SK-N-SH treated with all-trans-retinoic acid at 6 μM for 48 hours (cell line): ENCODE measurements at regions not wholly inside any gene's neighbourhood (a gene's known extent, or its start where the extent isn't known, plus 50 kb on each side); places are given as distances from the start of the nearest gene placed in this dataset.

Experiments
- ATAC-seq: fragments of 200-7000 bp; cut with Tn5 transposase; 3 replicates; pipeline ENCODE4 v1.9.1; 2020; ENCODE audit warnings: mild to moderate bottlenecking, moderate library complexity
- BACH2 ChIP-seq: fragments of 250-450 bp; sonication (Bioruptor Pico); IDR thresholded peaks from 2 replicates; pipeline ENCODE4 v1.9.0; 2021; ENCODE audit warnings: mild to moderate bottlenecking, borderline replicate concordance
- CREB5 ChIP-seq: fragments of 250-450 bp; sonication (Bioruptor Pico); IDR thresholded peaks from 2 replicates; pipeline ENCODE4 v1.5.1; 2020; ENCODE audit warnings: low read depth, mild to moderate bottlenecking, moderate library complexity
- CSDC2 ChIP-seq: fragments of 250-450 bp; sonication (Bioruptor Pico); IDR thresholded peaks from 2 replicates; pipeline ENCODE4 v1.5.0; 2020; ENCODE audit warnings: mild to moderate bottlenecking, moderate library complexity
- ESRRG ChIP-seq: fragments of 250-450 bp; sonication (Bioruptor Pico); IDR thresholded peaks from 2 replicates; pipeline ENCODE4 v1.6.1; 2021; ENCODE audit warnings: mild to moderate bottlenecking
- GLIS3 ChIP-seq: fragments of 250-450 bp; sonication (Bioruptor Pico); IDR thresholded peaks from 2 replicates; pipeline ENCODE4 v1.5.0; 2020; ENCODE audit warnings: mild to moderate bottlenecking, moderate library complexity
- ISL1 ChIP-seq: fragments of 250-450 bp; sonication (Bioruptor Pico); IDR thresholded peaks from 2 replicates; pipeline ENCODE4 v2.1.2; 2022; ENCODE audit warnings: mild to moderate bottlenecking, moderate library complexity
- OSR1 ChIP-seq: fragments of 250-450 bp; sonication (Bioruptor Pico); IDR thresholded peaks from 2 replicates; pipeline ENCODE4 v1.8.0; 2022; ENCODE audit warnings: moderate library complexity, mild to moderate bottlenecking, inconsistent platforms
- PATZ1 ChIP-seq: fragments of 250-450 bp; sonication (Bioruptor Pico); IDR thresholded peaks from 2 replicates; pipeline ENCODE4 v1.8.0; 2020; ENCODE audit warnings: mild to moderate bottlenecking, moderate library complexity, borderline replicate concordance
- POU6F1 ChIP-seq: fragments of 250-450 bp; sonication (Bioruptor Pico); IDR thresholded peaks from 2 replicates; pipeline ENCODE4 v1.8.0; 2021; ENCODE audit warnings: low read depth, mild to moderate bottlenecking, moderate library complexity, borderline replicate concordance
- PPARA ChIP-seq: fragments of 250-450 bp; sonication (Bioruptor Pico); IDR thresholded peaks from 2 replicates; pipeline ENCODE4 v1.5.0; 2020; ENCODE audit warnings: mild to moderate bottlenecking, borderline replicate concordance
- TCF4 ChIP-seq: fragments of 250-450 bp; sonication (Bioruptor Pico); IDR thresholded peaks from 2 replicates; pipeline ENCODE4 v1.8.0; 2021; ENCODE audit warnings: mild to moderate bottlenecking, moderate library complexity, borderline replicate concordance
- TOX ChIP-seq: fragments of 250-450 bp; sonication (Bioruptor Pico); IDR thresholded peaks from 2 replicates; pipeline ENCODE4 v1.8.0; 2021; ENCODE audit warnings: mild to moderate bottlenecking, moderate library complexity, borderline replicate concordance
- TSHZ2 ChIP-seq: fragments of 250-450 bp; sonication (Bioruptor Pico); IDR thresholded peaks from 2 replicates; pipeline ENCODE4 v1.5.0; 2020; ENCODE audit warnings: mild to moderate bottlenecking, moderate library complexity
- ZC3H10 ChIP-seq: fragments of 250-450 bp; sonication (Bioruptor Pico); IDR thresholded peaks from 2 replicates; pipeline ENCODE4 v1.5.1; 2021; ENCODE audit warnings: mild to moderate bottlenecking, moderate library complexity
- ZFP3 ChIP-seq: fragments of 250-450 bp; sonication (Bioruptor Pico); IDR thresholded peaks from 2 replicates; pipeline ENCODE4 v1.5.0; 2020; ENCODE audit warnings: mild to moderate bottlenecking, moderate library complexity
- ZFP30 ChIP-seq: fragments of 450-650 bp; formaldehyde crosslinking; IDR thresholded peaks from 2 replicates; pipeline ENCODE4 v1.5.0; 2022; ENCODE audit warnings: mild to moderate bottlenecking, moderate library complexity
- ZNF565 ChIP-seq: fragments of 450-650 bp; formaldehyde crosslinking; conservative IDR thresholded peaks from 2 replicates; pipeline ENCODE4 v1.5.0; 2020; ENCODE audit warnings: low read depth, mild to moderate bottlenecking, moderate library complexity
- ZNF70 ChIP-seq: fragments of 450-650 bp; formaldehyde crosslinking; IDR thresholded peaks from 2 replicates; pipeline ENCODE4 v1.5.0; 2020; ENCODE audit warnings: mild to moderate bottlenecking, moderate library complexity
- ZNF8 ChIP-seq: fragments of 450-650 bp; formaldehyde crosslinking; IDR thresholded peaks from 2 replicates; pipeline ENCODE4 v1.5.0; 2020; ENCODE audit warnings: mild to moderate bottlenecking, moderate library complexity

GRCh38 chr4:182136201-182136600 lies 107.0 kb upstream of the TENM3 start (continued):
- TF ChIP-seq CREB5 (CRISPR knock-in tag) = no peak
- TF ChIP-seq ZFP30 = no peak
- TF ChIP-seq ZNF70 (CRISPR knock-in tag) = no peak
- TF ChIP-seq PATZ1 (CRISPR knock-in tag) = no peak

- ATAC-seq = no peak
- TF ChIP-seq ZFP3 (no peak), ISL1 (CRISPR knock-in tag) (no peak), TCF4 (no peak), GLIS3 (CRISPR knock-in tag) (no peak), CREB5 (CRISPR knock-in tag) (no peak), PPARA (CRISPR knock-in tag) (no peak), ZNF565 (CRISPR knock-in tag) (no peak), PATZ1 (CRISPR knock-in tag) (no peak)
- TF ChIP-seq, all 23 proteins: peak for 0
Observed at GRCh38 chr4:182137343-182137742, 105.9 kb upstream of the TENM3 start.

- ATAC-seq = no peak
- TF ChIP-seq PATZ1 (CRISPR knock-in tag) = no peak
- no peak for TF ChIP-seq ZFP30
- no peak for TF ChIP-seq ZNF70 (CRISPR knock-in tag)
- no peak for TF ChIP-seq ESRRG (CRISPR knock-in tag)
- TF ChIP-seq PPARA (CRISPR knock-in tag) = no peak
- TF ChIP-seq BACH2 = no peak
Observed at GRCh38 chr4:182139491-182139890, 103.7 kb upstream of the TENM3 start.

- no peak for ATAC-seq
- TF ChIP-seq PATZ1 (CRISPR knock-in tag) (no peak), BACH2 (no peak), TSHZ2 (CRISPR knock-in tag) (no peak), TOX (CRISPR knock-in tag) (no peak), ZNF8 (no peak), ZNF70 (CRISPR knock-in tag) (no peak), OSR1 (no peak), CREB5 (CRISPR knock-in tag) (no peak), ZNF565 (CRISPR knock-in tag) (no peak), CSDC2 (CRISPR knock-in tag) (no peak), POU6F1 (CRISPR knock-in tag) (no peak), ZFP30 (no peak), ZC3H10 (CRISPR knock-in tag) (no peak), ISL1 (CRISPR knock-in tag) (no peak)
Observed at GRCh38 chr4:182140547-182140946, 102.7 kb upstream of the TENM3 start.
